ENCODE measurements at regions not wholly inside any gene's neighbourhood (a gene's known extent, or its start where the extent isn't known, plus 50 kb on each side); places are given as distances from the start of the nearest gene placed in this dataset.
"Not testable (repeated sequence)": the region's sequence is repeated elsewhere in the genome, so short reads cannot be mapped to it uniquely, and the experiment has no call there.

GRCh38 chr16:52729731-52730130, 182.8 kb upstream of the TOX3 start:
- DNase-seq (ENCODE audit: low spot score) = no peak

GRCh38 chr16:52727849-52728248, 180.9 kb upstream of the TOX3 start:
- no peak for DNase-seq (ENCODE audit: low spot score)

GRCh38 chr16:52727441-52727840, 180.5 kb upstream of the TOX3 start:
- no peak for DNase-seq (ENCODE audit: low spot score)

- DNase-seq (ENCODE audit: low spot score) = no peak
Measured at GRCh38 chr16:52725461-52725860, 178.5 kb upstream of the TOX3 start.

GRCh38 chr16:52725043-52725442, 178.1 kb upstream of the TOX3 start:
- no peak for DNase-seq (ENCODE audit: low spot score)

- no peak for DNase-seq (ENCODE audit: low spot score)
Measured at GRCh38 chr16:52721331-52721730, 174.4 kb upstream of the TOX3 start.

- no peak for DNase-seq (ENCODE audit: low spot score)
Measured at GRCh38 chr16:52718046-52718445, 171.1 kb upstream of the TOX3 start.

GRCh38 chr16:52713740-52714139, 166.8 kb upstream of the TOX3 start:
- no peak for DNase-seq (ENCODE audit: low spot score)

GRCh38 chr16:52709306-52709705, 162.4 kb upstream of the TOX3 start:
- no peak for DNase-seq (ENCODE audit: low spot score)

GRCh38 chr16:52708476-52708875, 161.5 kb upstream of the TOX3 start:
- DNase-seq (ENCODE audit: low spot score) = no peak

- DNase-seq (ENCODE audit: low spot score) = no peak
Measured at GRCh38 chr16:52707676-52708337, 160.9 kb upstream of the TOX3 start.

GRCh38 chr16:52705122-52705521, 158.2 kb upstream of the TOX3 start:
- DNase-seq (ENCODE audit: low spot score) = no peak

- DNase-seq (ENCODE audit: low spot score) = no peak
Measured at GRCh38 chr16:52697971-52698370, 151.0 kb upstream of the TOX3 start.

- DNase-seq (ENCODE audit: low spot score) = no peak
Measured at GRCh38 chr16:52696126-52696525, 149.2 kb upstream of the TOX3 start.

GRCh38 chr16:52690468-52690867, 143.5 kb upstream of the TOX3 start:
- no peak for DNase-seq (ENCODE audit: low spot score)

GRCh38 chr16:52680993-52681392, 134.1 kb upstream of the TOX3 start:
- DNase-seq (ENCODE audit: low spot score) = no peak

GRCh38 chr16:52677501-52677900, 130.6 kb upstream of the TOX3 start:
- no peak for DNase-seq (ENCODE audit: low spot score)

- no peak for DNase-seq (ENCODE audit: low spot score)
Measured at GRCh38 chr16:52676959-52677358, 130.0 kb upstream of the TOX3 start.

GRCh38 chr16:52671590-52671989, 124.6 kb upstream of the TOX3 start:
- no peak for DNase-seq (ENCODE audit: low spot score)

GRCh38 chr16:52657924-52658323, 111.0 kb upstream of the TOX3 start:
- no peak for DNase-seq (ENCODE audit: low spot score)

GRCh38 chr16:52655916-52656315, 109.0 kb upstream of the TOX3 start:
- DNase-seq (ENCODE audit: low spot score) = not testable (repeated sequence)

GRCh38 chr16:52655156-52655555, 108.2 kb upstream of the TOX3 start:
- DNase-seq (ENCODE audit: low spot score) = not testable (repeated sequence)

GRCh38 chr16:52652033-52652432, 105.1 kb upstream of the TOX3 start:
- no peak for DNase-seq (ENCODE audit: low spot score)

GRCh38 chr16:52650789-52651188, 103.8 kb upstream of the TOX3 start:
- no peak for DNase-seq (ENCODE audit: low spot score)

Measured in HT-29 (cell line).